Liver (tissue), 3 donors: ENCODE measurements at regions not wholly inside any gene's neighbourhood (a gene's known extent, or its start where the extent isn't known, plus 50 kb on each side); places are given as distances from the start of the nearest gene placed in this dataset.

ENCODE experiments used
- CTCF ChIP-seq: fragments of 150-350 bp; IDR thresholded peaks from 2 replicates; pipeline ENCODE4 v1.5.1; 2017; ENCODE audit warnings: improper control_type of control experiment, low read depth, low read length; ENCODE audit not compliant: missing input control
- FOXA1 ChIP-seq: IDR thresholded peaks from 2 replicates; pipeline ENCODE4 v1.6.1; 2016; ENCODE audit warnings: antibody characterized with exemption
- GABPA ChIP-seq, 2 donors: IDR thresholded peaks in 1 of 2; conservative IDR thresholded peaks in 1 of 2; 2 replicates each; pipeline ENCODE4 v1.6.1; 2016; ENCODE audit warnings: antibody characterized with exemption in 2 of 2, mild to moderate bottlenecking in 1 of 2, moderate library complexity in 1 of 2
- MAX ChIP-seq: IDR thresholded peaks from 2 replicates; pipeline ENCODE4 v1.6.1; 2016; ENCODE audit warnings: antibody characterized with exemption
- NR2F2 ChIP-seq: IDR thresholded peaks from 2 replicates; pipeline ENCODE4 v1.6.1; 2016; ENCODE audit warnings: antibody characterized with exemption
- ZBTB33 ChIP-seq: IDR thresholded peaks from 2 replicates; pipeline ENCODE4 v1.6.1; 2016; ENCODE audit warnings: antibody characterized with exemption
- donor health status: healthy.
- donor health status: healthy.

GRCh38 chr16:17914168-17914567 is 422.4 kb downstream of the NPIPA8 start:
- TF ChIP-seq GABPA (IDR thresholded peaks at IDR 0.05 in 1 of 2, conservative IDR thresholded peaks at IDR 0.05 in 1 of 2) = no peak
- TF ChIP-seq CTCF = no peak
- TF ChIP-seq FOXA1 = no peak
- TF ChIP-seq MAX = no peak
- no peak for TF ChIP-seq ZBTB33
- TF ChIP-seq NR2F2 = no peak
